Endodermal cell (in vitro differentiated cells): ENCODE measurements at regions not wholly inside any gene's neighbourhood (a gene's known extent, or its start where the extent isn't known, plus 50 kb on each side); places are given as distances from the start of the nearest gene placed in this dataset.

ENCODE experiments used
- DNase-seq: peaks from one replicate; pipeline ENCODE4 v3.0.0-alpha.2; 2017
- H3K27ac ChIP-seq: 2 replicates; pipeline ENCODE4 v1.5.1; 2013; ENCODE audit warnings: mild to moderate bottlenecking, low read depth, low read length, moderate library complexity
- H3K27me3 ChIP-seq: 2 replicates; pipeline ENCODE4 v1.6.1; 2013; ENCODE audit warnings: mild to moderate bottlenecking, low read length, moderate library complexity; ENCODE audit not compliant: insufficient read depth, control insufficient read depth, poor library complexity, severe bottlenecking
- H3K36me3 ChIP-seq: 2 replicates; pipeline ENCODE4 v1.7.0; 2013; ENCODE audit warnings: mild to moderate bottlenecking, low read length, moderate library complexity; ENCODE audit not compliant: control insufficient read depth, insufficient read depth
- H3K4me1 ChIP-seq: one replicate; pipeline ENCODE4 v1.7.0; 2013; ENCODE audit warnings: low read length; ENCODE audit not compliant: control insufficient read depth, insufficient read depth
- H3K4me3 ChIP-seq: 2 replicates; pipeline ENCODE4 v1.5.1; 2013; ENCODE audit warnings: mild to moderate bottlenecking, low read length, moderate library complexity
- H3K9ac ChIP-seq: 2 replicates; pipeline ENCODE4 v1.6.1; 2013; ENCODE audit warnings: mild to moderate bottlenecking, low read length, moderate library complexity; ENCODE audit not compliant: poor library complexity, severe bottlenecking; ENCODE audit errors: extremely low read depth
- H3K9me3 ChIP-seq: 2 replicates; pipeline ENCODE4 v1.6.1; 2013; ENCODE audit warnings: mild to moderate bottlenecking, low read length, moderate library complexity; ENCODE audit not compliant: control insufficient read depth
- H3K27ac Mint-ChIP-seq: 2 replicates; pipeline ENCODE4 v1.8.0; 2020; ENCODE audit warnings: mixed read lengths
- H3K27me3 Mint-ChIP-seq: 2 replicates; pipeline ENCODE4 v1.8.0; 2021; ENCODE audit warnings: mild to moderate bottlenecking, mixed read lengths; ENCODE audit not compliant: insufficient read depth
- H3K36me3 Mint-ChIP-seq: 2 replicates; pipeline ENCODE4 v1.8.0; 2020; ENCODE audit warnings: low read depth, mixed read lengths
- H3K4me1 Mint-ChIP-seq: 2 replicates; pipeline ENCODE4 v1.8.0; 2020; ENCODE audit warnings: mixed read lengths
- H3K4me3 Mint-ChIP-seq: 2 replicates; pipeline ENCODE4 v1.8.0; 2020; ENCODE audit warnings: mild to moderate bottlenecking, moderate library complexity, mixed read lengths
- H3K9me3 Mint-ChIP-seq: 2 replicates; pipeline ENCODE4 v1.8.0; 2020; ENCODE audit warnings: mild to moderate bottlenecking, mixed read lengths
- WGBS, 2 experiments: methylation state at CpG; one replicate each; pipeline versions ENCODE4 v1.1.5 to v1.1.7; 2013; ENCODE audit warnings: missing lambda C conversion rate in 2 of 2, mixed read lengths in 1 of 2; ENCODE audit not compliant: insufficient coverage in 1 of 2, insufficient read length in 1 of 2; 5-methylcytosine and 5-hydroxymethylcytosine counted together
- TF ChIP-seq, protein P1 (sequence below): fragments of 200-600 bp; sonication (generic); conservative IDR thresholded peaks from 2 replicates; pipeline ENCODE4 v1.5.0; 2021; ENCODE audit warnings: antibody characterized with exemption, mild to moderate bottlenecking

DNA sequence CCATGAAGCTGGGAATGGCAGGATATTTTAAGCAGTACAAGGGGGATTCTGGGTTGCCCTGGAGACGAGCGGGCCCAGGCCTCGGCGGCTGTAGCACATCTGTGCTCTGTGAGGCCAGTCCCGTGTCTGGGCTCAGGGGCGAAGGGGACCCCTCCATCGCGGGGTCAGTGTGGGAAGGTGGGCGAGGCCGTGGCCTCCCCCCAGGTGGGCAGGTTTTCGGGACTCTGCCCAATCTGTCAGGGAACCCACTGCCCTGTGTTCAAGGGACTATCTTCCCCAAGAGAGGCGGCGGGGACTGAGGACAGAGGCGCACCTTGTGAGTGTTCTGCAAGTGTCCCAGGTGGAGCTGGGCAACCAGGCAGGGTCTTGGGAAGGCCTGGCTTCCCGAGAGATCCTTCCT, 336.6 kb downstream of the CTTN start:
- H3K9me3 ChIP-seq: no peaks in the 10 kb centered on the region
- Mint-ChIP-seq H3K9me3 (no peaks in the 10 kb centered on the region), H3K36me3 (peaks cover 3% of the 10 kb centered on the region), H3K27ac (no peak overlapping the region), H3K4me3 (no peak overlapping the region), H3K27me3 (no peaks in the 10 kb centered on the region), H3K4me1 (no peaks in the 10 kb centered on the region)
- H3K27ac ChIP-seq: no peak overlapping the region
- no peak for DNase-seq
- H3K9ac ChIP-seq: no peak overlapping the region
- 91 to 95% methylated on average over 11 to 15 of the region's 15 CpGs for WGBS, 2 experiments
- H3K4me1 ChIP-seq: no peaks in the 10 kb centered on the region
- H3K4me3 ChIP-seq: no peak overlapping the region
- H3K36me3 ChIP-seq: no peaks in the 10 kb centered on the region
- TF ChIP-seq, protein P1, sequence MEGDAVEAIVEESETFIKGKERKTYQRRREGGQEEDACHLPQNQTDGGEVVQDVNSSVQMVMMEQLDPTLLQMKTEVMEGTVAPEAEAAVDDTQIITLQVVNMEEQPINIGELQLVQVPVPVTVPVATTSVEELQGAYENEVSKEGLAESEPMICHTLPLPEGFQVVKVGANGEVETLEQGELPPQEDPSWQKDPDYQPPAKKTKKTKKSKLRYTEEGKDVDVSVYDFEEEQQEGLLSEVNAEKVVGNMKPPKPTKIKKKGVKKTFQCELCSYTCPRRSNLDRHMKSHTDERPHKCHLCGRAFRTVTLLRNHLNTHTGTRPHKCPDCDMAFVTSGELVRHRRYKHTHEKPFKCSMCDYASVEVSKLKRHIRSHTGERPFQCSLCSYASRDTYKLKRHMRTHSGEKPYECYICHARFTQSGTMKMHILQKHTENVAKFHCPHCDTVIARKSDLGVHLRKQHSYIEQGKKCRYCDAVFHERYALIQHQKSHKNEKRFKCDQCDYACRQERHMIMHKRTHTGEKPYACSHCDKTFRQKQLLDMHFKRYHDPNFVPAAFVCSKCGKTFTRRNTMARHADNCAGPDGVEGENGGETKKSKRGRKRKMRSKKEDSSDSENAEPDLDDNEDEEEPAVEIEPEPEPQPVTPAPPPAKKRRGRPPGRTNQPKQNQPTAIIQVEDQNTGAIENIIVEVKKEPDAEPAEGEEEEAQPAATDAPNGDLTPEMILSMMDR: no peak
- H3K27me3 ChIP-seq: no peaks in the 10 kb centered on the region

GRCh38 chr11:70735976-70736375, 337.6 kb downstream of the CTTN start:
- no peak overlapping the region for H3K27ac ChIP-seq
- DNase-seq: no peak
- no peak overlapping the region for H3K4me3 Mint-ChIP-seq
- no peak overlapping the region for H3K9ac ChIP-seq
- H3K4me3 ChIP-seq: no peak overlapping the region
- no peaks in the 10 kb centered on the region for H3K9me3 ChIP-seq
- TF ChIP-seq, protein P1: peak; percentile 46
- H3K36me3 ChIP-seq: no peaks in the 10 kb centered on the region
- H3K4me1 Mint-ChIP-seq: peaks cover 3% of the 10 kb centered on the region
- H3K4me1 ChIP-seq: no peaks in the 10 kb centered on the region
- H3K36me3 Mint-ChIP-seq: peaks cover 3% of the 10 kb centered on the region
- H3K27me3 ChIP-seq: no peaks in the 10 kb centered on the region
- no peaks in the 10 kb centered on the region for H3K9me3 Mint-ChIP-seq
- WGBS, 2 experiments: 92 to 94% methylated on average over 4 to 7 of the region's 7 CpGs
- H3K27me3 Mint-ChIP-seq: no peaks in the 10 kb centered on the region
- no peak overlapping the region for H3K27ac Mint-ChIP-seq

- 92 to 100% methylated on average over 3 to 9 of the region's 9 CpGs for WGBS, 2 experiments
These were observed 338.1 kb downstream of the CTTN start for GRCh38 chr11:70736461-70736860.

More at GRCh38 chr11:70736461-70736860, 338.1 kb downstream of the CTTN start:
- no peak overlapping the region for H3K9ac ChIP-seq
- TF ChIP-seq, protein P1: no peak
- H3K4me1 ChIP-seq: no peaks in the 10 kb centered on the region
- H3K4me3 ChIP-seq: no peak overlapping the region
- Mint-ChIP-seq H3K9me3 (no peaks in the 10 kb centered on the region), H3K27ac (no peak overlapping the region), H3K36me3 (peaks cover 3% of the 10 kb centered on the region), H3K4me3 (no peak overlapping the region), H3K4me1 (peaks cover 5% of the 10 kb centered on the region), H3K27me3 (no peaks in the 10 kb centered on the region)
- no peak for DNase-seq
- no peak overlapping the region for H3K27ac ChIP-seq
- H3K9me3 ChIP-seq: no peaks in the 10 kb centered on the region
- H3K36me3 ChIP-seq: no peaks in the 10 kb centered on the region
- H3K27me3 ChIP-seq: no peaks in the 10 kb centered on the region
